ENCODE measurements at regions not wholly inside any gene's neighbourhood (a gene's known extent, or its start where the extent isn't known, plus 50 kb on each side); places are given as distances from the start of the nearest gene placed in this dataset.

DNA sequence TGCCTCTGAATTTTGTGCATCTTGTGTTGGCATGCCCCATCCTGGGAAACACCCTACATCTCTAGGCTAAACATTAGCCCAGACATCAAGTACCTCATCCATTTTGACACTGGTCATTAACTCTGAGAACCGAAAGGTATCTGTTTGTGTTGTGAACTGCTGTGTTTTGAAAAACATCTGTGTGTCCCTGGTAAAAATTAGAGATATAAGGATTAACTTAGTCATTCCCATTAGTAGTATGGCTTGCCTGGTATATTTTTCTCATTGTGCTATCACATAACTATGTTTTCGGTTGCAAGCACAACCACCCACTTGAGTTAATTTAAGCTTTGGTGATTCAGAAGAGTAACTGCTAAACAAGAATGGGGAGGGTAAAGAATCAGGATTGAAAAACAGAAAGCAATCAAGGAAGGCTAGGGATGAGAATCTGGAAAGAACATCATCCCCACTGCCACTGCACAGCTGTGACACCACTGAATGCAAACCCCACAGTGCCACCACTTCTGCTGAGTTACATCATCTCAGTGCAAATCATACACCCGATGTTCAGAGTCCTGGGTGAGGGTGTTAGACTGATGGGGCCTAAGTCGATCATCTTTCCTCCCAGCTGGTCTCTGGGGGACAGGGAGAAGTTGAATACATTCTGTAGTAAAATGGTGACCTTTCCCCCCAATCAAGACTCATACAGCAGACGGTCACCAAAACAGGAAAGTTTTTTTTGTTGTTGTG lies 234.0 kb downstream of the EPHA4 start:
- no peak for TF ChIP-seq CTCF (IDR thresholded peaks at IDR 0.05; ENCODE audit: low read depth, low read length, missing control alignments)
- H3K4me3 ChIP-seq (ENCODE audit: low read depth, low read length) = no peak overlapping the region
- DNase-seq (ENCODE audit: low read depth) = no peak

DNA sequence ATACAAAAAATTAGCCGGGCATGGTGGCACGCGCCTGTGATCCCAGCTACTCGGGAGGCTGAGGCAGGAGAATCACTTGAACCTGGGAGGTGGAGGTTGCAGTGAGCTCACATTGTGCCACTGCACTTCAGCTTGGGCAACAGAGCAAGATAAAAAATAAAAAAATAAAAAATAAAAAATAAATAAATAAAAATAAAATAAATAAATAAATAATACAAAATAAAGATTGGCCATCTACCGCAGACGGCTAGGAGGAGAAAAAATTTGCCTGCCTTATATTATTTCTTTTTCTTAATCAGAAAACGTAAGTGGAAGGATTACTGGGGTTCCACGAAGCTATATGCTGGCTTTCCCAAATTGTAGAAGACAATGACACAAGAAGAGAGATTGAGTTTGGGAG lies 229.7 kb downstream of the EPHA4 start:
- DNase-seq (ENCODE audit: low read depth) = no peak
- no peak overlapping the region for H3K4me3 ChIP-seq (ENCODE audit: low read depth, low read length)
- TF ChIP-seq CTCF (IDR thresholded peaks at IDR 0.05; ENCODE audit: low read depth, low read length, missing control alignments) = no peak

GRCh38 chr2:221343524-221343923 lies 228.6 kb downstream of the EPHA4 start:
- DNase-seq (ENCODE audit: low read depth) = peak; percentile 3
- no peak overlapping the region for H3K4me3 ChIP-seq (ENCODE audit: low read depth, low read length)
- no peak for TF ChIP-seq CTCF (IDR thresholded peaks at IDR 0.05; ENCODE audit: low read depth, low read length, missing control alignments)

- DNase-seq (ENCODE audit: low read depth) = no peak
- H3K4me3 ChIP-seq (ENCODE audit: low read depth, low read length) = no peak overlapping the region
- no peak for TF ChIP-seq CTCF (IDR thresholded peaks at IDR 0.05; ENCODE audit: low read depth, low read length, missing control alignments)
Measured at GRCh38 chr2:221345516-221345915, 226.6 kb downstream of the EPHA4 start.

DNA sequence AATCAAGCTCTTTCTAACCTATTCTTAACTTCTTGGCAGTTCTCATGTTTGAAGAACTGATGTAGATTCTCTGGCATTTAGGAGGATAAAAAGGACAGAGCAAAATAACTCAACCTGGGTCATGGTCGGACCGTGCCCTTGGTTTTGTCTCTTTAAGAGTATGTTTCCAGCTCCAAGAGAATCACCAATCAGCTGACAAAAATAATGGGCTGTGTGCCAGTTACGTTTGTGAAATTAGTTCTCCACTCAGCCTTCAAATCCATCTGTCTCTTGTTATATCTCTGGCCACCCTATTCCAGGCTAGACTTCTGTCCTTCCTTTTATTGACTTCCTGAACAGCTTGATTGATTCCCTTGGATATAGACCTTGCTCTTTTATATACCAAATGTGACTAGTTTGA lies 225.7 kb downstream of the EPHA4 start:
- no peak overlapping the region for H3K4me3 ChIP-seq (ENCODE audit: low read depth, low read length)
- DNase-seq (ENCODE audit: low read depth) = no peak
- TF ChIP-seq CTCF (IDR thresholded peaks at IDR 0.05; ENCODE audit: low read depth, low read length, missing control alignments) = no peak

DNA sequence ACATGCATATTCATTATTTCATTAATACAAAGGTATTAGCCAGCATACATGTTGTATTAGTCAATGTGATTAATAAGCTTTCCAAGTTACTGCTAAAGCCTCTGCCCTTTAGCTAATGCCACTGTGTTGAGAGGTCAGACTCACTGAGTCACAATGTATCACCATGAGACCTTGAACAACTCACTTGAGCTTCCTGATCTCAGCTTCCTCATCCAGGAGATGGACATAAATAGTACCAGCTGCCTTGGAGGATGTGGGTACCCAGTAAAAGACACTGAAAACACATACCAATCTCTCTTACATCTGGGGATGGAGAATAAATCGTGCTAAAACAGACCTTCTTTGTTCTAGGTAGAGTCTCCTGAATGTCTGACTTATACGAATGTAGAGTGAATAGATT lies 224.6 kb downstream of the EPHA4 start:
- no peak for DNase-seq (ENCODE audit: low read depth)
- H3K4me3 ChIP-seq (ENCODE audit: low read depth, low read length) = no peak overlapping the region
- TF ChIP-seq CTCF (IDR thresholded peaks at IDR 0.05; ENCODE audit: low read depth, low read length, missing control alignments) = no peak

GRCh38 chr2:221350616-221351015 lies 221.5 kb downstream of the EPHA4 start:
- no peak for TF ChIP-seq CTCF (IDR thresholded peaks at IDR 0.05; ENCODE audit: low read depth, low read length, missing control alignments)
- no peak for DNase-seq (ENCODE audit: low read depth)
- H3K4me3 ChIP-seq (ENCODE audit: low read depth, low read length) = no peak overlapping the region
